GM12873 (cell line): ENCODE measurements at regions not wholly inside any gene's neighbourhood (a gene's known extent, or its start where the extent isn't known, plus 50 kb on each side); places are given as distances from the start of the nearest gene placed in this dataset.

ENCODE experiments used
- TF ChIP-seq, protein P1 (sequence below): IDR thresholded peaks from 2 replicates; pipeline ENCODE4 v1.5.1; 2012; ENCODE audit warnings: low read depth, mild to moderate bottlenecking, moderate library complexity, low read length, control low read depth; ENCODE audit not compliant: insufficient read depth; ENCODE audit errors: missing control alignments

DNA sequence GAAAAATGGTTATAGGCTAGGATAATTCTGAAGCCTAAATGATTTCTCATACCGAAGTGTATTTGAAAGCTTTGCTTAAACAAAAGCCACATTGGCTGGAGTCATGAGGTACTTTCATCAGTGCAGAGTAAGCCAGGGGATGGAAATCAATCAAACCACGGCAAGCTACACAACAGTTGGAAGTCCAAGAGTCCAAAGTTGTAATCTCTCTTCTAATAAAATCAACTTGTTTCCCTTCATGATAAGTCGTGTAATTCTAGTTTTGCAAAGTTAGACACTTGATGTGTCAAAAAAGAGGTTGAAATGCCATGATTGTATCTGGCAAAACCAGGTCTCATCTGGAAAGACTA is 250.5 kb upstream of the VEPH1 start:
- TF ChIP-seq, protein P1, sequence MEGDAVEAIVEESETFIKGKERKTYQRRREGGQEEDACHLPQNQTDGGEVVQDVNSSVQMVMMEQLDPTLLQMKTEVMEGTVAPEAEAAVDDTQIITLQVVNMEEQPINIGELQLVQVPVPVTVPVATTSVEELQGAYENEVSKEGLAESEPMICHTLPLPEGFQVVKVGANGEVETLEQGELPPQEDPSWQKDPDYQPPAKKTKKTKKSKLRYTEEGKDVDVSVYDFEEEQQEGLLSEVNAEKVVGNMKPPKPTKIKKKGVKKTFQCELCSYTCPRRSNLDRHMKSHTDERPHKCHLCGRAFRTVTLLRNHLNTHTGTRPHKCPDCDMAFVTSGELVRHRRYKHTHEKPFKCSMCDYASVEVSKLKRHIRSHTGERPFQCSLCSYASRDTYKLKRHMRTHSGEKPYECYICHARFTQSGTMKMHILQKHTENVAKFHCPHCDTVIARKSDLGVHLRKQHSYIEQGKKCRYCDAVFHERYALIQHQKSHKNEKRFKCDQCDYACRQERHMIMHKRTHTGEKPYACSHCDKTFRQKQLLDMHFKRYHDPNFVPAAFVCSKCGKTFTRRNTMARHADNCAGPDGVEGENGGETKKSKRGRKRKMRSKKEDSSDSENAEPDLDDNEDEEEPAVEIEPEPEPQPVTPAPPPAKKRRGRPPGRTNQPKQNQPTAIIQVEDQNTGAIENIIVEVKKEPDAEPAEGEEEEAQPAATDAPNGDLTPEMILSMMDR: no peak

DNA sequence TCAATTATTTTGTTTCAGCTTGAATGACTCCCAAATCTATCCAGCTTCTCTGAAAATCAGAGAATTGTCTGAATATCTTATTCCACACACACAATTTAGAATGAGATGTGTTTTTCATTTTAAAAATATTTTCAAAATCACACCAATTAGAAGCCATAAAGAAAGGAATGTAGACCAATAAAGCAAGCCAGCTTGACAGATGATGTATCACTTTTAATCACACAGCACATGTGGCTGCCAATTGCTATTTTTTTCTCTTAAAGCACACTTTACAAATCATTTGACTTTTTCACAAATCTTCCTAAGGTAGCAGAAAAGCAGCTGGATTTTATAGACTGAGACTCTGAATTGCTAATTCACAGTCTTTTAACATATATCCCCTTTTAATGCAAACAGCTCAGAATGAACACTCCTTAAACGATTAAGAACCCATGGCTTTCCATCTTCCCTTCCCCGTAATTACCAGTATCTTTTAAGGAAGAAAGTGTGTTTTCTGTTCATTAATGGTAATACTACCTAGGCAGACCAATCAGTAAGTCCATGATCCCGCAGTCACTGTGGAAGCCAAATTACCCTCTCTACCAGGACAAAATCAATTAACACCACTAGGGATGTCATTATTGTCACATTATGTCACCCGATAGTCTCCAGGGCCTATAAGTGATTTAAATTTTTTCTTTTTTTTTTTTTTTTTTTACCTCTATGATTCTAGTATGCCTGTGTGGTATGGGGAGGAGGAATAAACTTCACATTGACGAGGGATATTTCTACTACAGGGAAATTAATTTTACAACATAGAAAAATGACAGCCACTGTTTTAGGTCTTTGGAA is 250.0 kb upstream of the VEPH1 start:
- TF ChIP-seq, protein P1: no peak

DNA sequence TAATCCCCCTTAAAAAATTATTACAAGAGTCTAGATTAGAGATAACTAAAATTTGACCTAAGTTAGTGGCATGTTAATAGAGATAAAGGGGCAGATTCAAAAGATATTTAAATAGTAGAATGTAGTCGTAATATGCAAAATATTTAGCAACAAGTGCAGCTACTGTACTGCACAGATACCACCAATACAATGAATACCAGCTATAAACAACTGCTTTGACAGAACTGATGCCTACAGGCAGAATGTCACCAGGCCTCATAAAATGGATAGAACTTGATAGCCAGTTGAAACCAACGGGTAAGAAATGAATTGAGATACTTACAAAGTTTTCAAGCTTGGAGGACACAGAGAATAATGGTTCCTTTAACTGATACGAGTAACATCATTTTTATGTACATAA is 249.3 kb upstream of the VEPH1 start:
- TF ChIP-seq, protein P1: no peak

DNA sequence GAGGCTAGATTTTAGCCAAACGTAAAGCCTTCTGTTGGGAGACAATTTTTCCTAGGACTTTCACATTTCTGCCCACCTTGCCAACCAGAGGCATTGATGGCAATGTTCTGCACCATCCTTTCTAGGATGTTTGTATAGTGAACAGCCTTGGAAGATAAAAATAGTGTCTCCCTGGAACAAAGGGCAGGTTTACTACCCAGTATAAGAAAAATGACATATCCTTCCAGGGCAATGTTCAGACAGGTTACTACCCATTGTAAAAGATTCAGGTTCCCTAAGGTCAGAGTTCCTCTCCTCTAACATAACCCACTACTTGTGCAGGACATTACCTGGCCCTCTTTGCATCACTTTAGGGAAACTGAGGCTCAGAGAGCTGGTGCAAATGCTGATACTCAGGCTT is 248.2 kb upstream of the VEPH1 start:
- TF ChIP-seq, protein P1: no peak

DNA sequence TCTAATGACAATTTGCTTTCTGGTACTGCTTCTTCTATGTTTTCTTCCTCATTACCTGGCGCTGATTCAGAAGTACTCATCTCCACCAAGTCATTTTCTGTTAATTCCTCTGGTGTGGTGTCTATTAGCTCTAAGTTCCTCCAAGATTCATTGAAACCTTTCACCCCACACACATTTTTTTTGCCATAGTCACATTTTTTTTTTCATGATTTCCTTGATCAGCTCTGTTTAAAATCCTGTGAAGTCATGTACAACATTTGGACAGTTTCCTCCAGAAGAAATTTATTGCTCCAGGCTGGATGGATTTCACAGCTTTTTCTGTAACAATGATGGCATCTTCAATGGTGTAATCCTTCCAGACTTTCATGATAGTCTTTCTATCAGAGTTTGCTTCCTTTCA is 243.2 kb upstream of the VEPH1 start:
- TF ChIP-seq, protein P1: no peak

DNA sequence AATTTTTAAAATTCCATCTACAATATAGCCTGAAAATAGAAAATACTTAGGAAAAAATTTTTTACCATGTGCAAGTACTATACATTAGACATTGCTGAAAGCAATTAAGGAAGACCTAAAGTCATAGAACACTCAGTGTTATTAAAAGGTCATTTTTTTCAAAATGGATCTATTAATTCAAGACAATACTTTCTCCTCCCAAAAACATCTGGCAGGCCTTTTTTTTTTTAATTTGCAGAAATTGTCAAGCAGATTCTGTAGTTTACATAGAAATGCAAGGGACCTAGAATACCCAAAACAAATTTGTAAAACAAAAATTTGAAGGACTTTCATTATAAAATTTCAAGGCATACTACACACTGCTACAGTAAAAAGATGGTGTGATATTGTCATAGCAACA is 238.4 kb upstream of the VEPH1 start:
- TF ChIP-seq, protein P1: no peak

DNA sequence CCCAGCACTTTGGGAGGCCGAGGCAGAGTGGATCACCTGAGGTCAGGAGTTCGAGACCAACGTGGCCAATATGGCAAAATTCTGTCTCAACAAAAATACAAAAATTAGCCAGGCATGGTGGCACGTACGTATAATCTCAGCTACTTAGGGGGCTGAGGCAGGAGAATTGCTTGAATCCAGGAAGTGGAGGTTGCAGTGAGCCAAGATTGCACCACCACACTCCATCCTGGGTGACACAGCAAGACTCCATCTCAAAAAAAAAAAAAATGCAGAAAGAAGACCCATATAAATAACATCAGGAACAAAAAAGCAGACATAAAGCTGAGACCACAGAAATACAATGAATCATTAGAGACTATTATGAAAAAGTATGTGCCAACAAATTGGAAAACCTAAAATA is 235.2 kb upstream of the VEPH1 start:
- TF ChIP-seq, protein P1: no peak

DNA sequence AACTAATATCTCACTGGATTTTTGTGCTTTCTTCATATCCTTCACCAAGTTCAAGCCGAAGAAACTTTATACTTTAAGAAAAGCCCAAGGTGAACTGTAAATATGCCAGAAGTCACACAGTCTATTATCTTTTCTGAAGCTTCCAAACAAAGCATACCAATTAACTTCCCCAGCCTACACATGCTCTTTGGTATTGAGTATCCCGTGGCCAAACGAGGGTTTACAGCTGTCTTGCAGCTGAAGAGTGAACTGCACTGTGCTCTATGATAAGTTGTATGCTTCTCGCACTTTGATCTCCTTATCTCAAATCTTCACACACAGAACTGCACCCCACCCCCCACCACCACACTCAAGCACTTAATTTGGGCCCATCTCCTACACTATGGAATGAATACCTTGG is 215.6 kb upstream of the VEPH1 start:
- TF ChIP-seq, protein P1: no peak
